Lung (tissue), 11 donors: ENCODE measurements at regions not wholly inside any gene's neighbourhood (a gene's known extent, or its start where the extent isn't known, plus 50 kb on each side); places are given as distances from the start of the nearest gene placed in this dataset.
"Not testable (repeated sequence)": the region's sequence is repeated elsewhere in the genome, so short reads cannot be mapped to it uniquely, and the experiment has no call there.

Experiments
- ATAC-seq: fragments of 200-7000 bp; cut with Tn5 transposase; one replicate; pipeline ENCODE4 v1.9.1; 2020; ENCODE audit warnings: moderate number of reproducible peaks; ENCODE audit not compliant: insufficient read depth, low FRiP score
- DNase-seq, 3 donors: peaks; one replicate each; pipeline ENCODE4 v3.0.0-alpha.2; 2013 to 2017
- H3K27ac ChIP-seq, 2 donors: one replicate each; pipeline ENCODE4 v1.5.1; 2013; ENCODE audit warnings: mild to moderate bottlenecking in 2 of 2, moderate library complexity in 2 of 2, control low read depth in 1 of 2, inconsistent platforms in 1 of 2, low read depth in 1 of 2, low read length in 1 of 2
- H3K27me3 ChIP-seq, 3 donors: one replicate each; pipeline ENCODE4 v1.5.1; 2013; ENCODE audit warnings: low read length in 2 of 3; ENCODE audit not compliant: control insufficient read depth in 3 of 3, insufficient read depth in 3 of 3
- H3K36me3 ChIP-seq, 4 donors: one replicate each; pipeline ENCODE4 v1.5.1; 2013; ENCODE audit warnings: low read length in 4 of 4, mild to moderate bottlenecking in 1 of 4, moderate library complexity in 1 of 4; ENCODE audit not compliant: control insufficient read depth in 4 of 4, insufficient read depth in 4 of 4
- H3K4me1 ChIP-seq, 5 donors: one replicate each; pipeline ENCODE4 v1.5.1; 2013; ENCODE audit warnings: low read length in 5 of 5, mild to moderate bottlenecking in 2 of 5, moderate library complexity in 1 of 5; ENCODE audit not compliant: control insufficient read depth in 5 of 5, insufficient read depth in 5 of 5
- H3K4me3 ChIP-seq: one replicate; pipeline ENCODE4 v1.5.1; 2013; ENCODE audit warnings: mild to moderate bottlenecking, control low read depth, moderate library complexity
- H3K9ac ChIP-seq, 2 donors: one replicate each; pipeline ENCODE4 v1.5.1; 2013; ENCODE audit warnings: low read length in 2 of 2, control low read depth in 1 of 2; ENCODE audit not compliant: insufficient read depth in 1 of 2
- H3K9me3 ChIP-seq, 4 donors: one replicate each; pipeline ENCODE4 v1.5.1; 2013; ENCODE audit warnings: low read length in 3 of 4, mild to moderate bottlenecking in 1 of 4, moderate library complexity in 1 of 4; ENCODE audit not compliant: control insufficient read depth in 4 of 4, insufficient read depth in 3 of 4
- CTCF ChIP-seq: IDR thresholded peaks from 2 replicates; pipeline ENCODE4 v1.5.1; 2012; ENCODE audit warnings: mild to moderate bottlenecking; ENCODE audit errors: control extremely low read depth, extremely low read depth
- WGBS, 2 donors: extraction: QIAGEN DNeasy Blood & Tissue Kit; methylation state at CpG; one replicate each; pipeline ENCODE4 v1.1.7; 2013; 5-methylcytosine and 5-hydroxymethylcytosine counted together
- donor health status: control.
- donor health status: control.
- donor health status: Bipolar disorder and iron deficiency.
- donor health status: healthy.
- donor health status: DM: yes; HTN: yes; CAD: no.

GRCh38 chr16:25544294-25544693 is 147.5 kb upstream of the HS3ST4 start:
- DNase-seq: peak in 1 of 3 donors; percentile 0
- Histone ChIP-seq H3K27me3 (peaks cover 0 to 4% (median 0%) of the 10 kb centered on the region in 3 donors), H3K36me3 (no peaks in the 10 kb centered on the region), H3K9me3 (peaks cover 0 to 4% (median 0%) of the 10 kb centered on the region in 4 donors), H3K27ac (no peak overlapping the region), H3K9ac (no peak overlapping the region), H3K4me3 (no peak overlapping the region), H3K4me1 (no peaks in the 10 kb centered on the region)
- no peak for TF ChIP-seq CTCF
- WGBS, 2 donors: 67 to 94% methylated on average over 3 of the region's 3 CpGs
- ATAC-seq: no peak

- no peak overlapping the region for H3K27ac ChIP-seq
- no peak for TF ChIP-seq CTCF
- H3K9me3 ChIP-seq: peaks cover 0 to 4% (median 1%) of the 10 kb centered on the region in 4 donors
- DNase-seq: no peak
- WGBS, 2 donors: 76 to 83% methylated on average over 3 of the region's 3 CpGs
- no peak overlapping the region for H3K4me3 ChIP-seq
- no peak for ATAC-seq
- no peaks in the 10 kb centered on the region for H3K4me1 ChIP-seq
- H3K27me3 ChIP-seq: peaks cover 0 to 4% (median 0%) of the 10 kb centered on the region in 3 donors
- H3K36me3 ChIP-seq: no peaks in the 10 kb centered on the region
- no peak overlapping the region for H3K9ac ChIP-seq
Observed at GRCh38 chr16:25542306-25542705, 149.5 kb upstream of the HS3ST4 start.

GRCh38 chr16:25539767-25540166 is 152.0 kb upstream of the HS3ST4 start:
- H3K36me3 ChIP-seq, H3K27me3 ChIP-seq, ATAC-seq, H3K27ac ChIP-seq, H3K4me1 ChIP-seq, H3K9me3 ChIP-seq, H3K9ac ChIP-seq, H3K4me3 ChIP-seq, DNase-seq: not testable (repeated sequence)
- WGBS, 2 donors: 84 to 89% methylated on average over 12 of the region's 12 CpGs

- 69 to 81% methylated on average over 6 of the region's 6 CpGs for WGBS, 2 donors
- TF ChIP-seq CTCF: no peak
- no peak for ATAC-seq
- H3K27ac ChIP-seq: no peak overlapping the region
- no peaks in the 10 kb centered on the region for H3K9me3 ChIP-seq
- no peak overlapping the region for H3K4me3 ChIP-seq
- H3K27me3 ChIP-seq: no peaks in the 10 kb centered on the region
- no peaks in the 10 kb centered on the region for H3K4me1 ChIP-seq
- no peak overlapping the region for H3K9ac ChIP-seq
- DNase-seq: no peak
- H3K36me3 ChIP-seq: no peaks in the 10 kb centered on the region
Observed at GRCh38 chr16:25523183-25523582, 168.6 kb upstream of the HS3ST4 start.
